NT2/D1 (cell line): ENCODE measurements at regions not wholly inside any gene's neighbourhood (a gene's known extent, or its start where the extent isn't known, plus 50 kb on each side); places are given as distances from the start of the nearest gene placed in this dataset.
A peak's percentile ranks its signal among the peaks of the same experiment; 100 is the strongest.

Experiments used
- DNase-seq: peaks from one replicate; pipeline ENCODE4 v3.0.0-alpha.2; 2011; ENCODE audit warnings: low read depth, low spot score
- H3K27me3 ChIP-seq: 2 replicates; pipeline ENCODE4 v1.6.0; 2011; ENCODE audit warnings: mild to moderate bottlenecking; ENCODE audit not compliant: insufficient read length, insufficient read depth
- H3K36me3 ChIP-seq: 2 replicates; pipeline ENCODE4 v1.6.1; 2011; ENCODE audit warnings: mild to moderate bottlenecking, low read length, mixed read lengths; ENCODE audit not compliant: insufficient read depth, insufficient read length
- H3K4me1 ChIP-seq: 2 replicates; pipeline ENCODE4 v1.5.1; 2011; ENCODE audit not compliant: insufficient read depth, insufficient read length
- H3K4me3 ChIP-seq: 2 replicates; pipeline ENCODE4 v1.5.1; 2011; ENCODE audit warnings: low read depth; ENCODE audit not compliant: insufficient read length
- H3K9ac ChIP-seq: 2 replicates; pipeline ENCODE4 v1.6.0; 2011; ENCODE audit warnings: low read depth; ENCODE audit not compliant: insufficient read length
- H3K9me3 ChIP-seq: 2 replicates; pipeline ENCODE4 v1.5.1; 2011; ENCODE audit warnings: mild to moderate bottlenecking, low read length; ENCODE audit not compliant: insufficient read depth
- SUZ12 ChIP-seq: IDR thresholded peaks from 2 replicates; pipeline ENCODE4 v1.6.1; 2011; ENCODE audit not compliant: insufficient read length, insufficient read depth; ENCODE audit errors: extremely low read depth
- YY1 ChIP-seq: IDR thresholded peaks from 2 replicates; pipeline ENCODE4 v1.6.1; 2011; ENCODE audit not compliant: insufficient read length, insufficient read depth
- ZNF274 ChIP-seq: IDR thresholded peaks from 2 replicates; pipeline ENCODE4 v1.6.1; 2011; ENCODE audit warnings: mild to moderate bottlenecking, low read depth, low read length

- no peak for DNase-seq
These were observed 437.0 kb downstream of the TUSC7 start for GRCh38 chr3:117146571-117146970.

GRCh38 chr3:117149584-117149983, 440.0 kb downstream of the TUSC7 start:
- DNase-seq, result no peak
- no peaks in the 10 kb centered on the region for H3K4me1 ChIP-seq
- H3K9ac ChIP-seq, result no peak overlapping the region
- no peaks in the 10 kb centered on the region; the same call in 1 of the 2 replicates for H3K9me3 ChIP-seq
- H3K27me3 ChIP-seq, result no peaks in the 10 kb centered on the region
- no peaks in the 10 kb centered on the region for H3K36me3 ChIP-seq
- H3K4me3 ChIP-seq, result no peak overlapping the region
- TF ChIP-seq YY1, result no peak
- no peak for TF ChIP-seq SUZ12
- TF ChIP-seq ZNF274, result no peak

More at GRCh38 chr3:117146571-117146970, 437.0 kb downstream of the TUSC7 start:
- Histone ChIP-seq H3K4me1 (no peaks in the 10 kb centered on the region), H3K9me3 (no peaks in the 10 kb centered on the region; the same call in 1 of the 2 replicates), H3K27me3 (no peaks in the 10 kb centered on the region), H3K36me3 (no peaks in the 10 kb centered on the region), H3K4me3 (no peak overlapping the region), H3K9ac (no peak overlapping the region)
- TF ChIP-seq ZNF274 (no peak), SUZ12 (no peak), YY1 (no peak)

- no peaks in the 10 kb centered on the region for H3K27me3 ChIP-seq
- no peak overlapping the region for H3K9ac ChIP-seq
- no peak for TF ChIP-seq SUZ12
- no peaks in the 10 kb centered on the region for H3K36me3 ChIP-seq
- no peaks in the 10 kb centered on the region; the same call in 1 of the 2 replicates for H3K9me3 ChIP-seq
- no peak for DNase-seq
- no peaks in the 10 kb centered on the region for H3K4me1 ChIP-seq
- no peak overlapping the region for H3K4me3 ChIP-seq
These were observed 441.0 kb downstream of the TUSC7 start for GRCh38 chr3:117150628-117151027.

- no peaks in the 10 kb centered on the region for H3K9me3 ChIP-seq
- H3K4me3 ChIP-seq, result no peak overlapping the region
- no peaks in the 10 kb centered on the region for H3K27me3 ChIP-seq
- H3K9ac ChIP-seq, result no peak overlapping the region
- no peak for DNase-seq
- TF ChIP-seq ZNF274 (no peak), SUZ12 (no peak), YY1 (no peak)
- no peaks in the 10 kb centered on the region for H3K36me3 ChIP-seq
- no peaks in the 10 kb centered on the region for H3K4me1 ChIP-seq
These were observed 450.6 kb downstream of the TUSC7 start for GRCh38 chr3:117160176-117160575.

GRCh38 chr3:117161816-117162215, 452.2 kb downstream of the TUSC7 start:
- H3K4me1 ChIP-seq, result no peaks in the 10 kb centered on the region
- H3K4me3 ChIP-seq, result no peak overlapping the region
- H3K9ac ChIP-seq, result no peak overlapping the region
- H3K27me3 ChIP-seq, result no peaks in the 10 kb centered on the region
- no peaks in the 10 kb centered on the region for H3K36me3 ChIP-seq
- DNase-seq, result no peak
- no peak for TF ChIP-seq YY1
- no peak for TF ChIP-seq ZNF274
- H3K9me3 ChIP-seq, result no peaks in the 10 kb centered on the region

- TF ChIP-seq SUZ12 (no peak), ZNF274 (no peak), YY1 (no peak)
- DNase-seq, result no peak
- Histone ChIP-seq H3K36me3 (no peaks in the 10 kb centered on the region), H3K9me3 (no peaks in the 10 kb centered on the region), H3K27me3 (no peaks in the 10 kb centered on the region), H3K4me3 (no peak overlapping the region), H3K9ac (no peak overlapping the region), H3K4me1 (no peaks in the 10 kb centered on the region)
These were observed 455.6 kb downstream of the TUSC7 start for GRCh38 chr3:117165176-117165575.

GRCh38 chr3:117165601-117166051, 456.0 kb downstream of the TUSC7 start:
- TF ChIP-seq ZNF274, result no peak
- no peak for TF ChIP-seq SUZ12
- TF ChIP-seq YY1, result no peak
- H3K27me3 ChIP-seq, result no peaks in the 10 kb centered on the region
- DNase-seq, result peak; percentile 18
- no peaks in the 10 kb centered on the region for H3K36me3 ChIP-seq
- no peaks in the 10 kb centered on the region for H3K9me3 ChIP-seq
- H3K4me3 ChIP-seq, result no peak overlapping the region
- no peaks in the 10 kb centered on the region for H3K4me1 ChIP-seq
- no peak overlapping the region for H3K9ac ChIP-seq

GRCh38 chr3:117168896-117169295, 459.3 kb downstream of the TUSC7 start:
- no peak for TF ChIP-seq YY1
- TF ChIP-seq SUZ12, result no peak
- no peak for TF ChIP-seq ZNF274
- Histone ChIP-seq H3K4me3 (no peak overlapping the region), H3K9me3 (no peaks in the 10 kb centered on the region), H3K27me3 (no peaks in the 10 kb centered on the region), H3K36me3 (no peaks in the 10 kb centered on the region), H3K9ac (no peak overlapping the region), H3K4me1 (no peaks in the 10 kb centered on the region)
- DNase-seq, result no peak
